WI38 (cell line): ENCODE measurements at regions not wholly inside any gene's neighbourhood (a gene's known extent, or its start where the extent isn't known, plus 50 kb on each side); places are given as distances from the start of the nearest gene placed in this dataset.
"Not testable (repeated sequence)": the region's sequence is repeated elsewhere in the genome, so short reads cannot be mapped to it uniquely, and the experiment has no call there.

Experiments
- H3K4me3 ChIP-seq: 2 replicates; pipeline ENCODE4 v1.5.1; 2011; ENCODE audit warnings: low read depth, mild to moderate bottlenecking, control low read depth, low read length
- TF ChIP-seq, protein P1 (sequence below): IDR thresholded peaks from 2 replicates; pipeline ENCODE4 v1.5.1; 2012; ENCODE audit warnings: low read depth, mild to moderate bottlenecking, control low read depth, low read length

DNA sequence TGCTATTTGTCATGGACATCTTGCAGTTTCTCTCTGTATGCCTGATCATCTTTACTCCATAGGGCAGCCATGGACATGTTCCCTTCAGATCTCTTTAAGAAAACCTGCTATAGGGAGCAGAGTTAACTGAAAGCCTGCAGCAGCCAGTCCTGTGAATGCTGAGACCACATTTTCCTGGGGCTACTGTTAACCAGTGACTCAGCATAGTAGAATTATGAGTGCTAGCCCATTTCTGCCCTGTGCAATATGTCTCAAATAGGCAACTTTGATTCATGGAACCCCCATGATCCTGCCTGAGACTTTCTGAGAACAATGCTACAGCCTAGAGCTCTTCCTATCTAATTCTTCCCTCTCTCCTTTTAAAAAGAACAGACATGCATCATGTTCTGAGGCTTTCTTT lies 624.2 kb downstream of the CHSY3 start:
- TF ChIP-seq, protein P1, sequence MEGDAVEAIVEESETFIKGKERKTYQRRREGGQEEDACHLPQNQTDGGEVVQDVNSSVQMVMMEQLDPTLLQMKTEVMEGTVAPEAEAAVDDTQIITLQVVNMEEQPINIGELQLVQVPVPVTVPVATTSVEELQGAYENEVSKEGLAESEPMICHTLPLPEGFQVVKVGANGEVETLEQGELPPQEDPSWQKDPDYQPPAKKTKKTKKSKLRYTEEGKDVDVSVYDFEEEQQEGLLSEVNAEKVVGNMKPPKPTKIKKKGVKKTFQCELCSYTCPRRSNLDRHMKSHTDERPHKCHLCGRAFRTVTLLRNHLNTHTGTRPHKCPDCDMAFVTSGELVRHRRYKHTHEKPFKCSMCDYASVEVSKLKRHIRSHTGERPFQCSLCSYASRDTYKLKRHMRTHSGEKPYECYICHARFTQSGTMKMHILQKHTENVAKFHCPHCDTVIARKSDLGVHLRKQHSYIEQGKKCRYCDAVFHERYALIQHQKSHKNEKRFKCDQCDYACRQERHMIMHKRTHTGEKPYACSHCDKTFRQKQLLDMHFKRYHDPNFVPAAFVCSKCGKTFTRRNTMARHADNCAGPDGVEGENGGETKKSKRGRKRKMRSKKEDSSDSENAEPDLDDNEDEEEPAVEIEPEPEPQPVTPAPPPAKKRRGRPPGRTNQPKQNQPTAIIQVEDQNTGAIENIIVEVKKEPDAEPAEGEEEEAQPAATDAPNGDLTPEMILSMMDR: no peak
- H3K4me3 ChIP-seq: no peak overlapping the region

GRCh38 chr5:130526708-130527107 lies 622.4 kb downstream of the CHSY3 start:
- TF ChIP-seq, protein P1: no peak
- no peak overlapping the region for H3K4me3 ChIP-seq

GRCh38 chr5:130520211-130520610 lies 615.9 kb downstream of the CHSY3 start:
- no peak overlapping the region for H3K4me3 ChIP-seq
- TF ChIP-seq, protein P1: no peak

- TF ChIP-seq, protein P1: no peak
Observed at GRCh38 chr5:130514984-130515690, 610.9 kb downstream of the CHSY3 start.

DNA sequence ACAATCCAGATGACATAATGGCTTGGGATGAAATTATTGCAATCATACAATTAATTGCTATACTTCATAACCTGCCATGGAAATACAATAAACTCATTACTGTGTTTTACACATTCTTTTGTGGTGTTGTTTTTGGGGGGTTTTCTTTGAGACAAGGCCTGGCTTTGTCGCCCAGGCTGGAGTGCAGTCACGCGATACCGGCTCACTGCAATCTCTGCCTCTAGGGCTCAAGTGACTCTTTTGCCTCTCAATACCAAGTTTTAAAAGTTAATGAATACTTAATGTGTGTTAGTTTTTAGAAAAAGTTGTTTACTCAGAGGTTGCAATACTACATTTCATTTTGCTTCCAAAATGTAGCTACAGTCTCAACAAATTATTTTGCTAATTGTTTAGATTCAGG lies 598.4 kb downstream of the CHSY3 start:
- H3K4me3 ChIP-seq: no peak overlapping the region
- TF ChIP-seq, protein P1: no peak

More at GRCh38 chr5:130514984-130515690, 610.9 kb downstream of the CHSY3 start:
- no peak overlapping the region for H3K4me3 ChIP-seq

DNA sequence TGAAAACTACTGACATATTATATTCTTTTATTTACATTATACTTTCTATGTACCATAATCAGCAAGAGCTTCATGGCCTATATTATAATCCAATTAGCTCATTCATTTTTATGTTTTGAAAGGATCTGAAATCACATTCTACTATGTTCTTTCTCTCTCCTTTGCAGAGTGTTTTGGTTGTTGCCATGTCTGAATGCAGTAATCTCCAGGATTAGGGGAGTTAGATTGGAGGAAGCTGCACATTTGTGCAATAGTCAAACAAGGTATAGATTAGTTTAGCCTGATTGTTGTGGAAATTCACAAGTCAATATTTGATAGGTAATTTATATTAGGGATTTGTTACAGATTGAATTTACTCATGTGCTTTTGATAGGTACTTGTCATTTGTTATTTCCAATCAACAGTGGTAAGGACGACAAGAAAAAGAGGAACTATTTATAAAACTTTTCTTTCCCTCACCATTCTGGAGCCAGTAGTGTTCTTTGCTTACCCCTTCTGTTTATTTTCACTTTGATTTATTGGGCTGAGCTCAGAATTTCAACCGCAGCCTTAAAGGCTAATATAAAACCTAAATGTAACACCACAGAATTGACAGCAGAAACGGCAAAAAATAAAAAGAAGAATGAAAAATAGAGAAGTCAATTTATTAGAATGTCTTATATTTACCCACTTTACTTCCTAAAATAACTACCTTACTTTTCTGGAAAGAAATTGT lies 597.0 kb downstream of the CHSY3 start:
- TF ChIP-seq, protein P1: no peak
- no peak overlapping the region for H3K4me3 ChIP-seq

GRCh38 chr5:130500495-130500894 lies 596.2 kb downstream of the CHSY3 start:
- H3K4me3 ChIP-seq: not testable (repeated sequence)

DNA sequence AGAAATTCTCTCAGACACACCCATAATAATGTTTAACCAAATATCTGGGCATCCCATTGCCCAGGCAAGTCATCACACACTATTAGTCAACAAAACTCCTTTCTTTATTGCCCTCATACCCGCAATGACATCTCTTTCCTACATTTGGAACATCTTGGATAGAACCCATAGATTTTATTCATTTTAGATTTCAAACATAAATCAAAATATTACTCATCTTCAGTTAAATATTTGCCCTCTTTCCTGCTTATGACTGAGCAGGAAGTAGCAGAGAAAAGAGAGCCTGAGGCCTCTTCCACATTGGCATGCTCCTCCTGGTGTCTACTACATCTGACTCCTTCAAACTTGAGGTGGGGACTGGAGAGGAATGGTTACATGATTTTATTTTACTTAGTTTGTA lies 592.0 kb downstream of the CHSY3 start:
- H3K4me3 ChIP-seq: no peak overlapping the region
- TF ChIP-seq, protein P1: no peak
